HL-60 (cell line): ENCODE measurements at regions not wholly inside any gene's neighbourhood (a gene's known extent, or its start where the extent isn't known, plus 50 kb on each side); places are given as distances from the start of the nearest gene placed in this dataset.

ENCODE experiments used
- CTCF ChIP-seq: IDR thresholded peaks from one replicate; pipeline ENCODE4 v1.5.1; 2011; ENCODE audit warnings: low read length, control low read depth, inconsistent platforms; ENCODE audit not compliant: insufficient read depth
- GABPA ChIP-seq: IDR thresholded peaks from 2 replicates; pipeline ENCODE4 v1.6.1; 2012; ENCODE audit warnings: low read depth
- POLR2AphosphoS5 ChIP-seq: IDR thresholded peaks from 2 replicates; pipeline ENCODE4 v1.6.1; 2012; ENCODE audit warnings: low read depth
- REST ChIP-seq: IDR thresholded peaks from 2 replicates; pipeline ENCODE4 v1.6.1; 2012; ENCODE audit warnings: low read depth; ENCODE audit not compliant: insufficient replicate concordance

- TF ChIP-seq CTCF (no peak), POLR2AphosphoS5 (no peak), REST (no peak), GABPA (no peak)
These were observed 50.9 kb upstream of the C5orf58 start for GRCh38 chr5:170181902-170182301.
